Suprapubic skin (tissue), 4 donors: ENCODE measurements at regions not wholly inside any gene's neighbourhood (a gene's known extent, or its start where the extent isn't known, plus 50 kb on each side); places are given as distances from the start of the nearest gene placed in this dataset.

Experiments
- EP300 ChIP-seq: sonication (generic); formaldehyde crosslinking; IDR thresholded peaks from one replicate; pipeline ENCODE4 v1.6.1; 2017; ENCODE audit warnings: antibody characterized with exemption
- POLR2A ChIP-seq, 2 donors: fragments of 450-650 bp; IDR thresholded peaks; one replicate each; pipeline ENCODE4 v1.6.1; 2017; ENCODE audit warnings: antibody characterized with exemption in 2 of 2, mild to moderate bottlenecking in 2 of 2, moderate library complexity in 2 of 2
- POLR2AphosphoS5 ChIP-seq, 3 donors: sonication (generic); formaldehyde crosslinking; IDR thresholded peaks; one replicate each; pipeline ENCODE4 v1.6.1; 2017; ENCODE audit warnings: antibody characterized with exemption in 3 of 3
- TF ChIP-seq, protein P1 (sequence below), 2 donors: fragments of 200-600 bp in 1 of 2; fragments of 450-650 bp in 1 of 2; sonication (generic) in 1 of 2; IDR thresholded peaks; one replicate each; pipeline ENCODE4 v1.5.1; 2016 to 2019; ENCODE audit warnings: antibody characterized with exemption in 2 of 2, mild to moderate bottlenecking in 1 of 2, moderate library complexity in 1 of 2

- TF ChIP-seq, protein P1, sequence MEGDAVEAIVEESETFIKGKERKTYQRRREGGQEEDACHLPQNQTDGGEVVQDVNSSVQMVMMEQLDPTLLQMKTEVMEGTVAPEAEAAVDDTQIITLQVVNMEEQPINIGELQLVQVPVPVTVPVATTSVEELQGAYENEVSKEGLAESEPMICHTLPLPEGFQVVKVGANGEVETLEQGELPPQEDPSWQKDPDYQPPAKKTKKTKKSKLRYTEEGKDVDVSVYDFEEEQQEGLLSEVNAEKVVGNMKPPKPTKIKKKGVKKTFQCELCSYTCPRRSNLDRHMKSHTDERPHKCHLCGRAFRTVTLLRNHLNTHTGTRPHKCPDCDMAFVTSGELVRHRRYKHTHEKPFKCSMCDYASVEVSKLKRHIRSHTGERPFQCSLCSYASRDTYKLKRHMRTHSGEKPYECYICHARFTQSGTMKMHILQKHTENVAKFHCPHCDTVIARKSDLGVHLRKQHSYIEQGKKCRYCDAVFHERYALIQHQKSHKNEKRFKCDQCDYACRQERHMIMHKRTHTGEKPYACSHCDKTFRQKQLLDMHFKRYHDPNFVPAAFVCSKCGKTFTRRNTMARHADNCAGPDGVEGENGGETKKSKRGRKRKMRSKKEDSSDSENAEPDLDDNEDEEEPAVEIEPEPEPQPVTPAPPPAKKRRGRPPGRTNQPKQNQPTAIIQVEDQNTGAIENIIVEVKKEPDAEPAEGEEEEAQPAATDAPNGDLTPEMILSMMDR (IDR thresholded peaks at IDR 0.05): no peak
- TF ChIP-seq POLR2A (IDR thresholded peaks at IDR 0.05) (no peak), EP300 (no peak), POLR2AphosphoS5 (IDR thresholded peaks at IDR 0.05) (no peak)
Measured at GRCh38 chr9:26779062-26779461, 113.5 kb downstream of the CAAP1 start.
